PC-3 (cell line): ENCODE measurements at regions not wholly inside any gene's neighbourhood (a gene's known extent, or its start where the extent isn't known, plus 50 kb on each side); places are given as distances from the start of the nearest gene placed in this dataset.

Source experiments
- ATAC-seq: fragments of 200-7000 bp; cut with Tn5 transposase; 2 replicates; pipeline ENCODE4 v1.9.1; 2020; ENCODE audit warnings: mild to moderate bottlenecking, moderate library complexity
- BruUV-seq: library from RNA; stranded (reverse); fragments of 400-500 nt; replicated peaks from 2 replicates; lab custom pipeline; 2021; lab: Mats Ljungman, UMichigan
- CTCF ChIA-PET: fragments of 300-600 bp; sonication (Branson Sonifier 250); formaldehyde crosslinking; loops from one replicate; lab custom pipeline; 2022; ENCODE audit warnings: antibody characterized with exemption; lab: Charles Lee
- POLR2A ChIA-PET: fragments of 300-600 bp; sonication (Branson Sonifier 250); formaldehyde crosslinking; loops from one replicate; lab custom pipeline; 2022; ENCODE audit warnings: antibody characterized with exemption; ENCODE audit not compliant: unreplicated experiment; lab: Charles Lee
- DNase-seq: peaks from one replicate; pipeline ENCODE4 v3.0.0-alpha.2; 2015
- H2AFZ ChIP-seq: fragments of 300-600 bp; sonication (generic); 2 replicates; pipeline ENCODE4 v1.6.0; 2016; ENCODE audit warnings: antibody characterized with exemption, low read length
- H3F3A ChIP-seq: fragments of 300-600 bp; sonication (generic); one replicate; pipeline ENCODE4 v1.6.0; 2017; ENCODE audit warnings: antibody characterized with exemption, low read length, control low read depth, mild to moderate bottlenecking; ENCODE audit not compliant: unreplicated experiment
- H3K27ac ChIP-seq: fragments of 300-600 bp; sonication (generic); 2 replicates; pipeline ENCODE4 v1.5.1; 2016; ENCODE audit warnings: mild to moderate bottlenecking, low read length
- H3K27me3 ChIP-seq: fragments of 300-600 bp; sonication (generic); 2 replicates; pipeline ENCODE4 v1.6.1; 2016; ENCODE audit warnings: low read length, mixed read lengths
- H3K36me3 ChIP-seq: fragments of 300-600 bp; sonication (generic); 2 replicates; pipeline ENCODE4 v1.6.1; 2016; ENCODE audit warnings: low read depth, mixed run types, low read length, mixed read lengths
- H3K4me1 ChIP-seq: fragments of 300-600 bp; sonication (generic); 2 replicates; pipeline ENCODE4 v1.5.1; 2016; ENCODE audit warnings: low read length; ENCODE audit not compliant: insufficient read depth
- H3K4me2 ChIP-seq: fragments of 300-600 bp; sonication (generic); 2 replicates; pipeline ENCODE4 v1.6.0; 2016; ENCODE audit warnings: low read length
- H3K4me3 ChIP-seq: fragments of 300-600 bp; sonication (generic); 2 replicates; pipeline ENCODE4 v1.5.1; 2016; ENCODE audit warnings: mild to moderate bottlenecking, low read length, mixed read lengths
- H3K79me2 ChIP-seq: fragments of 300-600 bp; sonication (generic); 2 replicates; pipeline ENCODE4 v1.6.1; 2017; ENCODE audit warnings: low read length, mixed read lengths
- H3K9ac ChIP-seq: fragments of 300-600 bp; sonication (generic); 2 replicates; pipeline ENCODE4 v1.6.0; 2016; ENCODE audit warnings: mild to moderate bottlenecking, low read length
- H3K9me2 ChIP-seq: fragments of 300-600 bp; sonication (generic); replicated peaks from 2 replicates; pipeline ENCODE4 v1.6.1; 2016; ENCODE audit warnings: mixed run types, low read length, mixed read lengths
- H3K9me3 ChIP-seq: fragments of 300-600 bp; sonication (generic); 2 replicates; pipeline ENCODE4 v1.6.1; 2016; ENCODE audit warnings: low read length, mixed read lengths
- H4K20me1 ChIP-seq: fragments of 300-600 bp; sonication (generic); 2 replicates; pipeline ENCODE4 v1.6.1; 2016; ENCODE audit warnings: low read length, mixed read lengths
- CTCF ChIP-seq: fragments of 300-600 bp; sonication (generic); conservative IDR thresholded peaks from 2 replicates; pipeline ENCODE4 v1.5.1; 2017; ENCODE audit warnings: antibody characterized with exemption, low read depth, mild to moderate bottlenecking, low read length
- EZH2 ChIP-seq: fragments of 300-600 bp; sonication (generic); IDR thresholded peaks from one replicate; pipeline ENCODE4 v1.6.1; 2017; ENCODE audit warnings: antibody characterized with exemption, mild to moderate bottlenecking, low read length; ENCODE audit not compliant: unreplicated experiment
- EZH2phosphoT487 ChIP-seq: fragments of 300-600 bp; sonication (generic); IDR thresholded peaks from 2 replicates; pipeline ENCODE4 v1.6.1; 2018; ENCODE audit warnings: mild to moderate bottlenecking, antibody characterized with exemption, low read length, borderline replicate concordance
- intact Hi-C: fragments of 100-400 bp; cut with micrococcal nuclease; formaldehyde crosslinking; loops from 2 replicates; pipeline ENCODE4 v1.9.0; 2023

- H3K27me3 ChIP-seq, result peaks cover 59% of the 10 kb centered on the region
- H3K4me1 ChIP-seq, result no peaks in the 10 kb centered on the region
- ChIA-PET CTCF (no interaction called here), POLR2A (no interaction called here)
- no peaks in the 10 kb centered on the region for H3F3A ChIP-seq
- TF ChIP-seq CTCF, result no peak
- TF ChIP-seq EZH2phosphoT487, result no peak
- no peak for TF ChIP-seq EZH2
- H3K9ac ChIP-seq, result no peak overlapping the region
- H3K9me3 ChIP-seq, result no peaks in the 10 kb centered on the region
- H3K27ac ChIP-seq, result no peak overlapping the region
- H3K36me3 ChIP-seq, result no peaks in the 10 kb centered on the region
- H2AFZ ChIP-seq, result no peak overlapping the region
- intact Hi-C loops, result no loop called here
- DNase-seq (no peak), ATAC-seq (no peak)
- BruUV-seq, result no TSS peak
- no peaks in the 10 kb centered on the region for H4K20me1 ChIP-seq
- no peak overlapping the region for H3K4me2 ChIP-seq
- no peaks in the 10 kb centered on the region for H3K79me2 ChIP-seq
- H3K4me3 ChIP-seq, result no peak overlapping the region
- no peaks in the 10 kb centered on the region for H3K9me2 ChIP-seq
These were observed 106.5 kb upstream of the TEX51 start for GRCh38 chr2:126792186-126792585.

- TF ChIP-seq EZH2, result no peak
- no peak for TF ChIP-seq CTCF
- no peak for TF ChIP-seq EZH2phosphoT487
- peaks cover 67% of the 10 kb centered on the region for H3K27me3 ChIP-seq
- H3K4me1 ChIP-seq, result no peaks in the 10 kb centered on the region
- CTCF ChIA-PET, result no interaction called here
- no peak overlapping the region for H3K4me3 ChIP-seq
- DNase-seq (no peak), ATAC-seq (no peak)
- no peaks in the 10 kb centered on the region for H3K9me2 ChIP-seq
- H3K9ac ChIP-seq, result no peak overlapping the region
- no peak overlapping the region for H3K27ac ChIP-seq
- POLR2A ChIA-PET, result no interaction called here
- no peak overlapping the region for H2AFZ ChIP-seq
- H3F3A ChIP-seq, result no peaks in the 10 kb centered on the region
- no peaks in the 10 kb centered on the region for H3K9me3 ChIP-seq
- no peaks in the 10 kb centered on the region for H4K20me1 ChIP-seq
- no peaks in the 10 kb centered on the region for H3K36me3 ChIP-seq
- H3K4me2 ChIP-seq, result no peak overlapping the region
- no TSS peak for BruUV-seq
- no peaks in the 10 kb centered on the region for H3K79me2 ChIP-seq
- intact Hi-C loops, result no loop called here
These were observed 105.7 kb upstream of the TEX51 start for GRCh38 chr2:126792993-126793392.

DNA sequence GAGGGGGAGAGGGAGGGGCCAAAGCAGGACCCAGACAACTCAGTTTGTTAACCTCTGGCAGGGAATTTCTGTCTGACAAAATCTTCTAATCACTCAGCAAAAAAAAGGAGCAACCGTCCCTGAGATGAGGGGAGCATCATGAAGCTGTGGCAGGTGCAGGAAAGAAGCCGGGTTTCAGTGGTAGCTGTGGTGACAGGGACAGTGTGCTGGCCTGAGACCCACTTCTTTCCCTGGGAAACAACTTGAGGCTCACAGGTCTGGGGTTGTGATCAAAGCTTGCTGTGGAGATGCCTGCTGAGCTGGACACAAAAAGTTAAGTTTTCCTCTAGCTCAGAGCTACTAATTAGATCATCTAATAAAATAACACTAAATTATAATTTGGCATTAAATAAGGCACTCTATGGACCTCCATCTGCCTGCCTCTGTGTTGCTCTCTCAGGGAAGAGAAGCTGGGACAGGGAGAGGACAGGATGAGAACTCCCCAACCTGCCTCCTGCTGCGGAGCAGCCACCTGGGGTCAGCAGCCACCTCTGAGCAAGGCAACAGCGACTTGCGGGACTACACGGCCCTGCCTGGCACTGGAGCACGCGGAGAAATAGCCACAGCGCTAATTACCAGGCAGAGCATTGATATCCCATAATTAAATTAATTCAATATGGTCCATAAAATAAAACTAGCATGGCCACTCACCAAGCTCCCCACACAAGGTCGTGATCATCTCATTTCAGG lies 104.6 kb upstream of the TEX51 start:
- H3K36me3 ChIP-seq, result no peaks in the 10 kb centered on the region
- TF ChIP-seq EZH2, result no peak
- no peak for TF ChIP-seq EZH2phosphoT487
- TF ChIP-seq CTCF, result no peak
- H3K9ac ChIP-seq, result no peak overlapping the region
- ATAC-seq (no peak), DNase-seq (no peak)
- H3K4me2 ChIP-seq, result no peak overlapping the region
- H4K20me1 ChIP-seq, result no peaks in the 10 kb centered on the region
- H3K4me1 ChIP-seq, result no peaks in the 10 kb centered on the region
- no peak overlapping the region for H3K27ac ChIP-seq
- H3K79me2 ChIP-seq, result no peaks in the 10 kb centered on the region
- BruUV-seq, result no TSS peak
- peaks cover 66% of the 10 kb centered on the region for H3K27me3 ChIP-seq
- POLR2A ChIA-PET, result no interaction called here
- CTCF ChIA-PET, result no interaction called here
- H3K4me3 ChIP-seq, result no peak overlapping the region
- H3F3A ChIP-seq, result no peaks in the 10 kb centered on the region
- intact Hi-C loops, result no loop called here
- H3K9me2 ChIP-seq, result no peaks in the 10 kb centered on the region
- H2AFZ ChIP-seq, result no peak overlapping the region
- no peaks in the 10 kb centered on the region for H3K9me3 ChIP-seq
